CD14-positive monocyte (primary cell): ENCODE measurements at regions not wholly inside any gene's neighbourhood (a gene's known extent, or its start where the extent isn't known, plus 50 kb on each side); places are given as distances from the start of the nearest gene placed in this dataset.

Experiments
- DNase-seq, 3 donors: peaks; one replicate each; pipeline ENCODE4 v3.0.0-alpha.2; 2011 to 2022
- H2AFZ ChIP-seq: 2 replicates; pipeline ENCODE4 v1.6.0; 2012; ENCODE audit warnings: mild to moderate bottlenecking, low read depth, low read length, inconsistent platforms; ENCODE audit not compliant: insufficient read depth, poor library complexity, severe bottlenecking
- H3K27ac ChIP-seq, 2 donors: 1 replicate in 1 of 2; 2 replicates in 1 of 2; pipeline ENCODE4 v1.5.1; 2012 to 2013; ENCODE audit warnings: low read length in 2 of 2, control low read depth in 1 of 2, inconsistent platforms in 1 of 2, low read depth in 1 of 2, mild to moderate bottlenecking in 1 of 2
- H3K27me3 ChIP-seq, 2 donors: one replicate each; pipeline versions ENCODE4 v1.6.0 to v1.6.1; 2011 to 2013; ENCODE audit warnings: low read length in 2 of 2; ENCODE audit not compliant: control insufficient read depth in 2 of 2, insufficient read depth in 2 of 2
- H3K36me3 ChIP-seq, 2 donors: replicated peaks in 1 of 2; 1 replicate in 1 of 2; 2 replicates in 1 of 2; pipeline versions ENCODE4 v1.5.1 to v1.6.1; 2012 to 2013; ENCODE audit warnings: low read length in 2 of 2, control low read depth in 1 of 2, inconsistent platforms in 1 of 2, mild to moderate bottlenecking in 1 of 2; ENCODE audit not compliant: insufficient read depth in 2 of 2, control insufficient read depth in 1 of 2
- H3K4me1 ChIP-seq, 2 donors: 1 replicate in 1 of 2; 2 replicates in 1 of 2; pipeline versions ENCODE4 v1.5.1 to v1.6.1; 2012 to 2013; ENCODE audit warnings: low read length in 2 of 2, control low read depth in 1 of 2, inconsistent platforms in 1 of 2, mild to moderate bottlenecking in 1 of 2, moderate library complexity in 1 of 2; ENCODE audit not compliant: insufficient read depth in 2 of 2, control insufficient read depth in 1 of 2
- H3K4me2 ChIP-seq: replicated peaks from 2 replicates; pipeline ENCODE3; 2012; ENCODE audit warnings: low read length, moderate library complexity, mild to moderate bottlenecking; ENCODE audit not compliant: poor library complexity, severe bottlenecking; ENCODE audit errors: extremely low read depth
- H3K4me3 ChIP-seq, 3 experiments: fragments of 200-600 bp in 1 of 3; sonication (generic) in 1 of 3; replicated peaks in 1 of 3; 1 replicate in 2 of 3; 2 replicates in 1 of 3; pipeline ENCODE4 v1.5.1; 2011 to 2013; ENCODE audit warnings: low read length in 3 of 3, mild to moderate bottlenecking in 3 of 3, control low read depth in 2 of 3, low read depth in 2 of 3, inconsistent platforms in 1 of 3, moderate library complexity in 1 of 3
- H3K79me2 ChIP-seq: 2 replicates; pipeline ENCODE4 v1.6.0; 2012; ENCODE audit warnings: mild to moderate bottlenecking, control low read depth, inconsistent platforms, low read length, moderate library complexity; ENCODE audit not compliant: insufficient read depth
- H3K9ac ChIP-seq: 2 replicates; pipeline ENCODE4 v1.6.0; 2017; ENCODE audit warnings: low read length, mild to moderate bottlenecking; ENCODE audit not compliant: insufficient read depth, poor library complexity, severe bottlenecking
- H3K9me3 ChIP-seq, 2 donors: replicated peaks in 1 of 2; 1 replicate in 1 of 2; 2 replicates in 1 of 2; pipeline versions ENCODE4 v1.5.1 to v1.6.1; 2012 to 2013; ENCODE audit warnings: low read length in 2 of 2, control low read depth in 1 of 2; ENCODE audit not compliant: control insufficient read depth in 1 of 2, insufficient read depth in 1 of 2
- H4K20me1 ChIP-seq: 2 replicates; pipeline ENCODE4 v1.6.0; 2012; ENCODE audit warnings: mild to moderate bottlenecking, low read length, control low read depth, moderate library complexity; ENCODE audit not compliant: insufficient read depth
- H3K27ac Mint-ChIP-seq, 7 donors: one replicate each; pipeline ENCODE4 v1.8.0; 2020; ENCODE audit warnings: mild to moderate bottlenecking in 7 of 7, mixed read lengths in 7 of 7, moderate library complexity in 6 of 7, inconsistent platforms in 2 of 7
- H3K27me3 Mint-ChIP-seq, 3 donors: one replicate each; pipeline ENCODE4 v1.8.0; 2021 to 2022; ENCODE audit warnings: low read depth in 3 of 3, mild to moderate bottlenecking in 3 of 3, mixed read lengths in 3 of 3, moderate library complexity in 3 of 3, inconsistent platforms in 1 of 3
- H3K36me3 Mint-ChIP-seq, 2 donors: one replicate each; pipeline ENCODE4 v1.8.0; 2020; ENCODE audit warnings: mixed read lengths in 2 of 2, inconsistent platforms in 1 of 2, mild to moderate bottlenecking in 1 of 2
- H3K4me1 Mint-ChIP-seq: one replicate; pipeline ENCODE4 v1.8.0; 2020; ENCODE audit warnings: mild to moderate bottlenecking, mixed read lengths
- H3K4me3 Mint-ChIP-seq, 2 donors: one replicate each; pipeline ENCODE4 v1.8.0; 2020; ENCODE audit warnings: mild to moderate bottlenecking in 2 of 2, mixed read lengths in 2 of 2, moderate library complexity in 1 of 2
- H3K9me3 Mint-ChIP-seq, 7 donors: one replicate each; pipeline ENCODE4 v1.8.0; 2020 to 2022; ENCODE audit warnings: mixed read lengths in 7 of 7, mild to moderate bottlenecking in 6 of 7, moderate library complexity in 6 of 7, inconsistent platforms in 2 of 7
- WGBS: methylation state at CpG from one replicate; pipeline ENCODE4 v1.1.5; 2013; ENCODE audit warnings: missing lambda C conversion rate; ENCODE audit not compliant: insufficient coverage; 5-methylcytosine and 5-hydroxymethylcytosine counted together
- intact Hi-C, 2 donors: fragments of 100-400 bp; cut with micrococcal nuclease; formaldehyde crosslinking; loops; one replicate each; pipeline versions ENCODE4 v1.15.0 to v1.15.1; 2023
- TF ChIP-seq, protein P1 (sequence below): fragments of 200-600 bp; IDR thresholded peaks from one replicate; pipeline ENCODE4 v1.8.0; 2022; ENCODE audit warnings: antibody characterized with exemption, mild to moderate bottlenecking

DNA sequence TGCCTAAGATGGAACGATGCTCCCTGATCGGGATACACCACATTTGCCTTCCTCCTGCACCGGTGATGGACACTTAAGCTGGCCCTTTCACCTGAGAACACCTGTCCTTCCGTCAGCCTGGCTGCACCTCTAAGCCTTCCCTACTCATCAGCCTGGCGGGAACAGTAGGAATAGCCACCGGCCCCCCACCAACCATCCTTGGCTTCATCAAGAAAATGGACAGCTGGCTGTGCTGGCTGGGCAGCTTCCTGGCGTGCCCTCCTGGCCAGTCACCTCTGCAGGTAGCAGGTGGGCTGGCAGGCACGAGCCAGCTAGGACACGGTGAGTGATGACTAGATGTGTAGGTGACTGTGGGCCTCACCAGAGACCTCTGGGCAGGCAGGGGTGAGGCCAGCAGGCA lies 142.8 kb downstream of the CTTN start:
- no peaks in the 10 kb centered on the region for H4K20me1 ChIP-seq
- no peaks in the 10 kb centered on the region for H3K9me3 ChIP-seq
- TF ChIP-seq, protein P1, sequence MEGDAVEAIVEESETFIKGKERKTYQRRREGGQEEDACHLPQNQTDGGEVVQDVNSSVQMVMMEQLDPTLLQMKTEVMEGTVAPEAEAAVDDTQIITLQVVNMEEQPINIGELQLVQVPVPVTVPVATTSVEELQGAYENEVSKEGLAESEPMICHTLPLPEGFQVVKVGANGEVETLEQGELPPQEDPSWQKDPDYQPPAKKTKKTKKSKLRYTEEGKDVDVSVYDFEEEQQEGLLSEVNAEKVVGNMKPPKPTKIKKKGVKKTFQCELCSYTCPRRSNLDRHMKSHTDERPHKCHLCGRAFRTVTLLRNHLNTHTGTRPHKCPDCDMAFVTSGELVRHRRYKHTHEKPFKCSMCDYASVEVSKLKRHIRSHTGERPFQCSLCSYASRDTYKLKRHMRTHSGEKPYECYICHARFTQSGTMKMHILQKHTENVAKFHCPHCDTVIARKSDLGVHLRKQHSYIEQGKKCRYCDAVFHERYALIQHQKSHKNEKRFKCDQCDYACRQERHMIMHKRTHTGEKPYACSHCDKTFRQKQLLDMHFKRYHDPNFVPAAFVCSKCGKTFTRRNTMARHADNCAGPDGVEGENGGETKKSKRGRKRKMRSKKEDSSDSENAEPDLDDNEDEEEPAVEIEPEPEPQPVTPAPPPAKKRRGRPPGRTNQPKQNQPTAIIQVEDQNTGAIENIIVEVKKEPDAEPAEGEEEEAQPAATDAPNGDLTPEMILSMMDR: no peak
- H2AFZ ChIP-seq: no peak overlapping the region
- Mint-ChIP-seq H3K4me3 (no peak overlapping the region), H3K9me3 (peaks cover 0 to 6% (median 2%) of the 10 kb centered on the region in 7 donors), H3K36me3 (no peaks in the 10 kb centered on the region), H3K4me1 (no peaks in the 10 kb centered on the region), H3K27me3 (peaks cover 4 to 8% (median 4%) of the 10 kb centered on the region in 3 donors), H3K27ac (no peak overlapping the region)
- no peak overlapping the region for H3K4me3 ChIP-seq
- H3K4me2 ChIP-seq: no peak overlapping the region
- H3K27ac ChIP-seq: no peak overlapping the region
- intact Hi-C loops: no loop called here
- DNase-seq: no peak
- H3K4me1 ChIP-seq: no peaks in the 10 kb centered on the region
- no peaks in the 10 kb centered on the region for H3K36me3 ChIP-seq
- WGBS: 79% methylated on average over 9 of the region's 9 CpGs
- no peaks in the 10 kb centered on the region for H3K79me2 ChIP-seq
- H3K27me3 ChIP-seq: no peaks in the 10 kb centered on the region
- H3K9ac ChIP-seq: no peak overlapping the region

DNA sequence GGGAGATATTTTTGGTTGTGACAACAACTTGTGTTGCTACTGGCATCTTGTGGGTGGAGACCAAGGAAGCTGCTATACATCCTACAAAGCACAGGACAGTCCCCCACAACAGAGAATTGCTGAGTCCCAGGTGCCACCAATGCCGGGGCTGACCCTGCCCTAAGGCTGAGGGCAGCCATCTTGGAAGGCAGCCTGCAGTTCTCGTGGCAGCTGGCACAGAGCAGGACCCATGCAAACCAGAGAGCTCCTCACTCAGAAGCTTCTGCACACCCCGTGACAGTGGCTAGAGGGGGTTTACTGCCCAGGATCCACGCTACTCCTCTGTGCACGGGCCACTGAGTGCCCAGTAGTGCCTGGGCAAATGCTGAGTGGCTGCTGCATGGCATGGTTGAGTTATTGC lies 143.4 kb downstream of the CTTN start:
- Histone ChIP-seq H3K79me2 (no peaks in the 10 kb centered on the region), H3K9me3 (no peaks in the 10 kb centered on the region), H4K20me1 (no peaks in the 10 kb centered on the region), H3K36me3 (no peaks in the 10 kb centered on the region), H3K4me1 (no peaks in the 10 kb centered on the region), H3K27ac (no peak overlapping the region), H3K4me2 (no peak overlapping the region), H3K9ac (no peak overlapping the region), H2AFZ (no peak overlapping the region), H3K4me3 (no peak overlapping the region), H3K27me3 (no peaks in the 10 kb centered on the region)
- TF ChIP-seq, protein P1: no peak
- peaks cover 4 to 8% (median 4%) of the 10 kb centered on the region in 3 donors for H3K27me3 Mint-ChIP-seq
- no peaks in the 10 kb centered on the region for H3K4me1 Mint-ChIP-seq
- intact Hi-C loops: no loop called here
- H3K36me3 Mint-ChIP-seq: no peaks in the 10 kb centered on the region
- DNase-seq: no peak
- no peak overlapping the region for H3K4me3 Mint-ChIP-seq
- H3K9me3 Mint-ChIP-seq: peaks cover 0 to 6% (median 2%) of the 10 kb centered on the region in 7 donors
- 86% methylated on average over 3 of the region's 5 CpGs for WGBS
- H3K27ac Mint-ChIP-seq: no peak overlapping the region
